A204.1 (cell line): ENCODE measurements at regions not wholly inside any gene's neighbourhood (a gene's known extent, or its start where the extent isn't known, plus 50 kb on each side); places are given as distances from the start of the nearest gene placed in this dataset.
"Not testable (repeated sequence)": the region's sequence is repeated elsewhere in the genome, so short reads cannot be mapped to it uniquely, and the experiment has no call there.

Source experiments
- FAIRE-seq: peaks from 2 replicates; lab custom pipeline; 2012; peaks lifted over from hg19 to GRCh38; lab: Jason Lieb, UNC

DNA sequence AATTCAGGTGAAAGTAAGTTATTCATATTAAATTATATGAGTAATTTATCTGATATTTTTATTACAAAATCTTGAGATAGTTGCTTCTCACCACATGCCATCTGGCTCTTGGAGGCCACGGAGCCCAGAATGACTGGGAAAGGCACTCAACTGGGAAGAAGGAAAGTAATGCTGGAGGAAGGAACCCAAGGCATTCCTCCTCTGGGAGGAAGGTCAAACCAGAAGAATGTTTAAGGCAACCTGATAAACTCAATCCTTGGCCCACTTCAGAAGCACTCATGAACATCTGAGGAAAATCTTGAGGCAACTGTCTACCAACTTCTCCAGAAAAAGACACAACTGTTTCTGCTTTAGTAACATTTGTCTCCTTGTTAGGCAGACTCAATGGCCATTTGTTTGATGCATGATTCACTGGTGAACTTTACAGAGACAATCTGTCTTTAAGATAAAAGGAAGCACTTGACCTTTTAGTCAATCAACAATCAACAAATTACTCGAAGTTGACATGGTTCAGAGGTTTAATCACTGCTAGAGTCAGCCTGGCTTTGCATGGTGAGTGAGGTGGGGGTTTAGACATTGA is 261.4 kb upstream of the MME start:
- FAIRE-seq = no peak

DNA sequence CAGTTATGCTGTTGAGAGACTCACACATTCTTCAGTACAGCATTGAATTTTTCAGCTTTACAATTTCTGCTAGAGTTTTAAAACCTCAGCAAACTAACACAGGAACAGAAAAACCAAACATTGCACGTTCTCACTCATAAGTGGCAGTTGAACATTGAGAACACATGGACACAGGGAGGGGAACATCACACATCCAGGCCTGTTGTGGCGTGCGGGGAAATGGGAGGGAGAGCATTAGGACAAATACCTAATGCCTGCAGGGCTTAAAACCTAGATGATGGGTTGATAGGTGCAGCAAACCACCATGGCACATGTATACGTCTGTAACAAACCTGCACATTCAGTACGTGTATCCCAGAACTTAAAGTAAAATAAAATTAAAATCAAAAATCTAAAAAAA is 270.1 kb upstream of the MME start:
- not testable (repeated sequence) for FAIRE-seq

- FAIRE-seq = no peak
These were observed 278.4 kb upstream of the MME start for GRCh38 chr3:154801729-154802128.

- FAIRE-seq = peak; percentile 35
These were observed 280.3 kb upstream of the MME start for GRCh38 chr3:154799800-154800199.

DNA sequence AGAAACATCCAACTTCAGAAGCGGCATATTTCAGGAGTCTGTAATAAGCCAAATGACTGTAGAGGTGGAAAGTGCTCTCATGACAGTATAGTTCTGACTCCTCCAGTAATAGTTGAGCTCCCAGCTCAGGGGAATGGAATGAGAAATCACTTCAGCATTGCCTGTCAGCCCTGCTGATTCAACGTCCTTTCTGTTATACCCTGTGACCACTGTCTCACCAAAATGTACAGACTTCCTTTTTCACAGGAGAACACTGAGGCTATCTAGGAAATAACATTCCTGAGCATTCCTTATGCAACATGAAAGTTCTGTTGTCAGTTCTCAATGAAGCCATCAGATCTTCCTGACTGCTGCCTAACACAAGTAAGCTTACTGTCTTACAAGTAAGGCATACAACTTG is 284.5 kb upstream of the MME start:
- FAIRE-seq = no peak

DNA sequence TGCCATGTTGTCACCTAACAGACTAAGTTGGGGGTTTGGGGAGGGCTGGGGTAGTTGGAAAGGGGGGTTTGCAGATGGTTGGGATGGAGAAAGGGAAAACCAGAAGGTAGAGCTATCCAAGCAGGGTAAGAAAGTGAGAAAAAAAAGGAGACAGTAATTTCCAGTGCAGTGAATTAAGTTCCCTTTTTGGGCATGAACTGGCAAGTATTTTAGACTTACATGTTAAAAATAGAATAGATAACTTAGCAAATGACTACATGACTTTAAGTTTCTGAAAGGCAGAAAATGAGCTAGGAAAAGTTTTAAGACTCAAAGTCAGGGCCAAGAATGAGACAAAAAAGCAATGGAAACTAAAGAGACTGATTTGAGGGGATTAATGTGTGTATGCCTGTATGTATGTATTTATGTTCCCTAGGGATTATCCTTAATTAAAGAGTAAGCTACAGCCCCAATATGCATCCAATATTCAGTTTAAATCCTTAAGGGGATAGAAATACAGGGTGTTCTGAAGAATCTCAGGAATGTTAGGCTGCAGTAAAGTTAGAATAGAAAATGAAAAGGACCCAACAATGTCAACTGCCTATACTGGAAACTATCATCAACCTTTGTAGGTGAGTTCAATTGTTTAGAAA is 285.2 kb upstream of the MME start:
- no peak for FAIRE-seq

DNA sequence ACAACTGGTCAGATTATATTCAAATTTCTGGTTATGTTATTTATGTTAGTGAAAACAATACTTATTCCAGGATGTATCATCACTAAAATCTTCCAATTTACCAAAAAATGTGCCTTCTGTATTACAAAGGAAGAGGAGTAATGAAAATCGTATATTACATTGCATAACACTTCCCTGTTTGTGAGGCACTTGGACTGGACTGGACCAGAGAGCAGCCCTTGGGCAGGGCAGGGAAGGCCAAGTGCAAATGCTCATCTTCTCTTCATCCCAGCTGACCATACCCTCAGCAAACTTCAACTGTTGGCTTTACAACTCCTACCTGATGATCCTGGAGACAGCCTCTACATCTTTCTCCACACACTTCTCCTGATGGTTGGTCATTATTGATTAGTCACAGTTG is 285.7 kb upstream of the MME start:
- FAIRE-seq = no peak

- no peak for FAIRE-seq
These were observed 287.3 kb upstream of the MME start for GRCh38 chr3:154792828-154793227.

DNA sequence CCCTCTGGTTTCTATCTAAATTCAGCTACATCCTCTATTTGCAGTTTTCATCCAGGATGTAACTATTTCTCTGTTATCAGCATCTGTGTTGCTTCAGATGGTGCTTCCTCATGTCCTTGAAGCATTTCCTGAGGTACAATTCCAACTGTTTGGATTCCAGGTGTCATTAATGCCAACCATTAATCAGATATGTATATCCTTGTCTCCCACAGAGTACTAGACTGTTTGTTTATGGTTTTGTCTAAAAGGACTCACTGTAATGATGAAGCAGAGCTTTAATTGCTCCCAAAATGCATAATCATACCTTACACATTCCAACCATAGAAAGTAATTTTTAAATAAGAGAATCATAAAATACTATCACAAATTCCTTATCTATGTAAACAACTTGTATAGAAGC is 288.5 kb upstream of the MME start:
- no peak for FAIRE-seq

DNA sequence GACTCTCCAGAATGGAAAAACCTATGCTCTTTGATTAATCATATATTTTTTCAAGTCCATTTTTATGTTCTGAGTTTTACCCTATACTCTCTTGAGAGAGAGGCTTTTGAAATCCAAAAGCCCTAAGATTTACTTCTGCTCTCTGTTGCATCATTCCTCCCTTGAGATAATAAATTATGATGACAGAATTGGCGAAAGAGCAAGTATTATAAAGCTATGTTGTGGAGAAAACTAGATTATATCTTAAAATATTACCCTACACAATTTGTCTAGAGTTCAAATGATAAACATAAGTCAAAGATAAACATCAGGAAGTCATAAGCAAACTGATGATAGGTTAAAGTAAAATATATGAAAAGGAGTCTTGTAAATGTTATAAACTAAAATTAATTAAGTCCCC is 293.4 kb upstream of the MME start:
- no peak for FAIRE-seq

DNA sequence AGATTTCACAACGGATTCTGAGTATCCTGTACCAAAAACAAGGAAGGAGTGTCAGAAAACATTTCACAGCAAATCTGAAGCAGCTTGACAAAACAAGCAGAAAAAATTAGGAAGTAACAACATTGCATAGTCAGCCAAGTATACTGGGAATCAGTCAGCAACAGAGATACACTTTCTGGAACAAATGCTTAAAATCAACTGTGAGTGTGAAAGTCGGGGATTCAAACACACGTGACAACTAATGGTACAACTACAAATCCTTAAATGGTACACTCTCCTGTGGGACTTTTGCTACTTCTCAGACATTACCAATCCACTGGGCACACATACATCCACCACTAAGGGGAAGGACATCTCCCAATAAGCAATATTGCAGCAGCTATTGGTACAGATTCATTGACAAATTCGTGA is 296.6 kb upstream of the MME start:
- FAIRE-seq = no peak

DNA sequence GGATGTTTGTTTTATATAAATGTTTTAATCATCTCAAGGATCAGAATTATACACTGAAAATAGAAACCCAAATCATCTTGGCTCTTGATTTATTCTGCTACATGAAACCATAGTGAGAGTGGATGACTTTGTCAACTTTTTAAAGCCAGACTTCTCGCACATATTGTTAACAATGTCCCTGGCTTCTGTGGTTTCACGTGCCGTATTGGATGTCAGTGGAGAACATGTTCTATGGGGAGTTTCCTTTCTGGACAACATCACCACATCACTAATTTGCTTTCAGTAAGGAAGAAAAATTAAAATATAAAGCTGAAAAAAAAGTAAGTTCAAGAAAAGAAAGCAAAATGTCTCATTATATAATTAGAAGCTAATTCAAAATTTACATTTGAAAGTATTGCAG is 297.1 kb upstream of the MME start:
- FAIRE-seq = no peak

DNA sequence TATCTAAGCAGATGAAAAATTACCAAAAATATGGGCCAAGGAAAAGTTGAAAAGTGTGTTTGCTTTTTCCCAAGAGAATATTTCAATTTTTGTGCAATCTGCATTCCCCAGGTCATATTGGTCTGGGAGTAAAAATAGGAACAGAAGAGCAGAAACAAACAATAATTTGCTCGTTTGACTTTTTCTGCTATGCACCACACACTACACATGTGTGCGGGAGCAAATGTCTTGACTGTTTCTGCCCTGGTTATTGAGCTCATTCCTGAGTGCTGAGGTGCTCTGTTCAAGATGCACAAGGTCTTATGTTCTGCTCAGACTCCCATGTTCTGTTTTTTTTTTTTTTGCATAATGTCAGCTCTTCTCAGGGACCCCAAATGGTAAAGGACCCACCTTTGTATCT is 298.0 kb upstream of the MME start:
- no peak for FAIRE-seq

DNA sequence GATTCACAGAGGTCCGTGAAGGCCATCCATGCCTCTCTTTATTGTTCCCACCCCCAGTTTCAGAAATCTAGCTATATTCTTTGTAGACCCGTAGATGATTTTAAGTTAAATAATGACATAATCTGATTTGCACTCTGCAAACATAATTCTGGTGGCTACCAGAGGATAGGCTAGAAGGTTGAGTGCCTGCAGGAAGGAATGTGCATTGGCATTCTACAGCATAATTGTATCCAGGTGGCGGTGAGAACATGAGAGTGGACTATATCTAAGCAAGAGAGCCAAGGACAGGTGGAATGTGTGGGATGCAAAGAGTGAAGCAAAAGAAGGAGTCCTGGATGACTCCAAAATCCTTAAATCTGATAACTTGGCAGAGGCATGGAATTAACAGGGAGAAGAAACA is 298.5 kb upstream of the MME start:
- no peak for FAIRE-seq

DNA sequence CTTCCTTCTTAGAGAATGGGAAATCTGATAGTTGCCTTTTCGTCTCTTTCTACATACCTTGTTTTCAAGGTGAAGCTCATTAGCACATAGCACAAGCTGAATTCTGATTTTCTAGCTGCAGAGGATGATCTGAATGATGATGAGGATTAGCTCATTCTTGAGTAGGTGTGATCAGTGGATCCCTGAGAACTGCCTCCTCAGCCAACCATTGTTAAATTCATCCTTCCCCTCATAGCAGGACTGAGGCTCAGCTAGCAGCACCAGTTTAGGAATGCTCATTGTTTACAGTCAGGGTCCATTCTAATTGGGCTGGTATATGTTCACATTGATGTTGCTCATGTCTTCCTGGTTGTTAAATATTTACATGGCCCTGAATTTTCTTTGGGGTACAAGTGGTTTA is 299.9 kb upstream of the MME start:
- no peak for FAIRE-seq

DNA sequence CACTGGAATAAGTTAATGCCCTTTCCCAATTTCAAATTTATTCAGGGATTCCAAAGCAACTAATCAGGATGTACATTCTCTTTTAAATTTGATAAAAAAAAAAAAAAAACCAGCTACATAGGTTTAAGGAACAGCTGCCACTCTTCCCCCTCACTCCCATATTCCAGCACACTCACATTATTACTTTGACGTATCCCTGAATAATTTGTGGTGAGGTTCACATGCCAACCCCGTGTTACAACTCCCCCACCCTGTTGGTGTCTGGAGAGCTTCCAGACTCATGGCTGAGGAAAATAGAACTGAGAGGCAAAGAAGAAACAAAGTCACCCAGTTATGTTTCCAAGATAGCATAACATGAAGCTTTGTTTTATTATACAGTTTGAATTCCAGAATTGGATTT is 300.5 kb upstream of the MME start:
- no peak for FAIRE-seq

DNA sequence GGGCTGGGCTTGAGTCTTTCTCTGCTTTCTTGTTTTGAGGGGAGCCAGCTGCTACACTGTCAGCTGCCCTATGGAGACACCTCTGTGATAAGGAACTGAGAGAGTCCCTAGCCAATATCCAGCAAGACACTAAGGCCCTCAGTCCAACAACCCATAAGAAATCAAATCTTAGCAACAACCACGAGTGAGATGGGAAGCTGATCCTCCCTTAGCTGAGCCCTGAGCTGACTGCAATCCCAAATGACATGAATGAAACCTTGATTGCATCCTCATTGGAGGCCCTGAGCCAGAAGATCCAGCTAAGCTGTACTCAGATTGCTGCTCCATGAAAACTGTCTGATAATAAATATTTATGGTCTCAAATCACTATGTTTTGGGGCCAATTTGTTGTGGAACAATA is 302.1 kb upstream of the MME start:
- no peak for FAIRE-seq

DNA sequence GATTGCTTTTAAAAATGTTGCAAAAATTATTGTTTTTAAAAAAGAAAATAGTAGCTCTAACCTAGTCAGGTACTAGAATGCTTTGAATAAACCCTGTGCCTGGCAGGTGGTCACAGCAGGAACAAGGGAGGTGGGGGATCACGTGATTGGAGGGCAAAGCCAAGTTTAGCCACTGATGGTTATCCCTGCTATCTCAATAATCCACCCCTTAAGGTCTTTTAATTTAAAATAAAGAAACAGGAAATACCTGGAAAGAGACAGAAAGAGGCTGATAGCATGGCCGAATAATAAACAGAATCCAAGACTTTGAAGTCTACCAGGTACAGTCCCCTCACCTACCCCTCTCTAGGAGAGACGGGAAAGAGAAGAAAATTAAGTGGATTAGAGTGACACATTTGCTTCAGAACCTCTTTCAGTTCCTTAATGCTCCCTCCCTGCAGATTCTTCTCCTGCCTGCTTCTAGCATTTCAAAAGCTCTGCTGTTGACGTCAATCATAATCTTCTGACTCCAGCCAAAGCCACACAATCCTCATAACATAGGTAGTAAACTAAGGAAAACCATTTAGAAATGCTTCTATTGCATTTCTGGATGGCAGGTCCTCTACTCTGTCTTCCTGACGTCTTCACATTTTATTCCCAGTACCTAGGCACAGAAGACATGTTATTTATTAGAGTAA is 303.4 kb upstream of the MME start:
- no peak for FAIRE-seq

GRCh38 chr3:154775821-154776548 is 304.1 kb upstream of the MME start:
- FAIRE-seq = no peak

DNA sequence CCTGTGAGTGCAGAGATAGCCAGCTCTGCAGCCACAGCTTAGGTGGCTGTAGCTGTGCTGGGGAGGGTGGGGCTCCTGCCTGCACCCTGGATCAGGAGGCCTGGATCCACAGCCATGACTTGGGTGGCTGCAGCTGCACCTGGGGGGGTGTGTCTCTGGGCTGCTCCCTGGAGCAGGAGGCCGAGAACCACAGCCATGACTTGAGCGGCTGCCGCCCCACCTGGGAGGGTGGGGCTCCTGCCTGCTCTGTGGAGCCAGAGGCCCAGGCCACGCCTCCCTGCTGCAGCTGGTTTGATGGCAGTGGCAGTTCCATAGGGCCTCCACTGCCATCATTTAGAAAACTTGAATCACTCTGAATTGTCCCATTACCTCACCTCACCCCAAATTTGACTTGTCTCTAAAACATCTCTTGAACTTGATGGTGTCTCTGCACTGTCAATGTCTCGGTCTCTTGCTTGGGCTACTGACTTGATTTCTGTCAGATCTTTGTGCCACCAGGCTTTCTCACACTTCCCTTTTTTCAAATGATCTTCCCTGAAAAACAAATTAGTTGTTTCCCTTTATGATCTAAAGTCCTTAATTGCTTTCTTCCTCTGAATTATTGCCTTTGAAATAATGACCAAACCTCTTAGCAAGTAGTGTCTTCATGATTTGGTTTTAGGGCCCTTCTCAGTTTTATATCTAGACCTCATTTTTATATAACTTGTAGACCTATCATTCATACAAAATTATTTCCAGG is 313.2 kb upstream of the MME start:
- FAIRE-seq = no peak

GRCh38 chr3:154764856-154765640 is 315.1 kb upstream of the MME start:
- no peak for FAIRE-seq

DNA sequence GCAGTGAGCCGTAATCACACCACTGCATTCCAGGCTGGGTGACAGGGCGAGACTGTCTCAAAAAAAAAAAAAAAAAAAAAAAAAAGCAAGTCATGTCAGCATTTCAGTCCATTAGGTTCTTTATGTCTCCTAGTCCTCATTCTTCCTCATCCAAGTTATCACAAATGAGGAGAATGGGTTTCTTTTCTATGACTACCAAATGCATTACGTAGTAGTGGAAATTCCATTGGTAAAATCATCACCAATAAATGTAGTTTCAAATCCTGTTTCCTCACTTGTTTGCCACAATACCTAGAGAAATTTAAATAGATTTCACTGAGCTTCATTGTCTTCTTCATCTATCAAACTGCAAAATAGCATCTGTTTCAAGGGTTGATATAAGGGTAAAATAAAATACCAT is 317.6 kb upstream of the MME start:
- FAIRE-seq = no peak
